ENCODE measurements at regions not wholly inside any gene's neighbourhood (a gene's known extent, or its start where the extent isn't known, plus 50 kb on each side); places are given as distances from the start of the nearest gene placed in this dataset.

- Histone ChIP-seq H3K36me3 (no peaks in the 10 kb centered on the region), H3K9me3 (no peaks in the 10 kb centered on the region), H3K27me3 (no peaks in the 10 kb centered on the region), H3K27ac (no peak overlapping the region), H3K4me3 (no peak overlapping the region), H3K4me1 (no peaks in the 10 kb centered on the region)
- TF ChIP-seq POLR2A (IDR thresholded peaks at IDR 0.05): no peak
- TF ChIP-seq CTCF (IDR thresholded peaks at IDR 0.05): no peak
- DNase-seq: no peak
- intact Hi-C loops (cut with DNase I; ENCODE audit: low total_unique reads): no loop called here
Observed at GRCh38 chr17:34485999-34486398, 93.4 kb upstream of the TMEM132E start.

GRCh38 chr17:34484193-34484733, 95.1 kb upstream of the TMEM132E start:
- H3K36me3 ChIP-seq: no peaks in the 10 kb centered on the region
- no peaks in the 10 kb centered on the region for H3K27me3 ChIP-seq
- H3K27ac ChIP-seq: no peak overlapping the region
- TF ChIP-seq POLR2A (IDR thresholded peaks at IDR 0.05) (no peak), CTCF (IDR thresholded peaks at IDR 0.05) (no peak)
- no peaks in the 10 kb centered on the region for H3K9me3 ChIP-seq
- H3K4me1 ChIP-seq: no peaks in the 10 kb centered on the region
- no peak overlapping the region for H3K4me3 ChIP-seq
- intact Hi-C loops (cut with DNase I; ENCODE audit: low total_unique reads): no loop called here
- no peak for DNase-seq

DNA sequence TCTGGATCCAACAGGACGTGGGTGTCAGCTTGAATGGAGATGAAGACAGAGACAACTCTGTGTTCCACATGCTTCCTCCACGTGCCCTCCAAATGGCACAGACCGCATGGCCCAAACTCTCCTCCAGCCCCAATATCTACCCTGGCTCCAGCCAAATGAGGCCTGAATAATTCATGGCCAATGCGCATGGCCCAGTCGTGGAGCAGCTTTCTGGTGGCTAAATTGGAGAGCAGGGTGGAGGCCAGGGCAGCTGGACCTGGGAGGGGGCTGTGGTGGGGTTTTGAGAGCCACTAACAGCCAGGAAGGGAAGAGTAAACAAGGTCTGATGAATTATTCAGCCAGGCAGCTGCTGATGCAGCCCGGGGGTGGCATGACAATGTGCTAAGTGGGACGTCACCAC, 96.7 kb upstream of the TMEM132E start:
- intact Hi-C loops (cut with DNase I; ENCODE audit: low total_unique reads): no loop called here
- no peaks in the 10 kb centered on the region for H3K36me3 ChIP-seq
- no peaks in the 10 kb centered on the region for H3K27me3 ChIP-seq
- H3K27ac ChIP-seq: no peak overlapping the region
- no peaks in the 10 kb centered on the region for H3K4me1 ChIP-seq
- H3K9me3 ChIP-seq: no peaks in the 10 kb centered on the region
- no peak for DNase-seq
- no peak overlapping the region for H3K4me3 ChIP-seq
- no peak for TF ChIP-seq CTCF (IDR thresholded peaks at IDR 0.05)
- no peak for TF ChIP-seq POLR2A (IDR thresholded peaks at IDR 0.05)

- Histone ChIP-seq H3K36me3 (no peaks in the 10 kb centered on the region), H3K27me3 (no peaks in the 10 kb centered on the region), H3K9me3 (no peaks in the 10 kb centered on the region), H3K4me1 (no peaks in the 10 kb centered on the region), H3K27ac (no peak overlapping the region), H3K4me3 (no peak overlapping the region)
- TF ChIP-seq POLR2A (IDR thresholded peaks at IDR 0.05) (no peak), CTCF (IDR thresholded peaks at IDR 0.05) (no peak)
- intact Hi-C loops (cut with DNase I; ENCODE audit: low total_unique reads): no loop called here
- DNase-seq: no peak
Observed at GRCh38 chr17:34481779-34482178, 97.6 kb upstream of the TMEM132E start.

DNA sequence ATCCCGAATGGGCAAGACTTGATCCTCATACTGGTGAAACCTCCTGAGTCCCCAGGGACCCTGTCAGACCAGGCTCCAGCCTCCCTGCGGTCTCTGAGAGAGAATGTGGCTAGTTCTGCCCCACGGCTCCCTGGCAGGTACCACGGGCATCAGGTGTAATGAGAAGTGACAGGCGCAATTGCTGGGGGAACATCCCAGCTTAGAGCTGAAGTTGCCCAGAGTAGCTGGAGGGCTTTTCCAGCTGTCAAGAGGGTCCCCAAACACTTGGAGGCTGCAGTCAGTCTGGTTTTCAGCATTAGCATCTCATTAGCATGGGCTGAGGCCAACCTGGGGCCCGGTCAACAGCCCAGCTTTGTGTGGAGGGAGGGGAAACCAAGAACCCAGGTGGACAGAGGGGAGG, 100.0 kb upstream of the TMEM132E start:
- no peak for DNase-seq
- no peak overlapping the region for H3K4me3 ChIP-seq
- intact Hi-C loops (cut with DNase I; ENCODE audit: low total_unique reads): no loop called here
- H3K27ac ChIP-seq: no peak overlapping the region
- H3K27me3 ChIP-seq: no peaks in the 10 kb centered on the region
- no peak for TF ChIP-seq POLR2A (IDR thresholded peaks at IDR 0.05)
- TF ChIP-seq CTCF (IDR thresholded peaks at IDR 0.05): no peak
- no peaks in the 10 kb centered on the region for H3K36me3 ChIP-seq
- H3K9me3 ChIP-seq: no peaks in the 10 kb centered on the region
- no peaks in the 10 kb centered on the region for H3K4me1 ChIP-seq

Data from uterus (tissue), 3 donors.